ENCODE measurements at regions not wholly inside any gene's neighbourhood (a gene's known extent, or its start where the extent isn't known, plus 50 kb on each side); places are given as distances from the start of the nearest gene placed in this dataset.

DNA sequence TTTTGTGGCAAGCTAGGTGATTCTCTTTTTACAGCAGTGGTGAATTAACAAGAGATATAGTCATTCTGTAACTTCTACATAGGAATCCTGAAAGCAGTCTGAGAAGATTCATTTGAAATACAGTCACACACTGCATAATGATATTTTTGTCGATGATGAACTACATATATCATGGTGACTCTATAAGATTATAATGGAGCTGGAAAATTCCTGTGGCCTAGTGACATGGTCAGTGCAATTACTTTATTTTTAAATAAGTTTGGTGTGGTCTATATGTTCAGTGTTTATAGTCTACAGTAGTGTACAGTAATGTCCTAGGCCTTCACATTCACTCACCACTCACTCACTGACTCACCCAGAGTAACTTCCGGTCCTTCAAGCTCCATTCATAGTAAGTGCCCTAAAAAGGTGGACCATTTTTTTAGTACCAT, 511.4 kb upstream of the MCTP2 start:
- TF ChIP-seq TAF1 (IDR thresholded peaks at IDR 0.05; ENCODE audit: borderline replicate concordance, insufficient read depth, low read length), result no peak
- TF ChIP-seq, protein P1, sequence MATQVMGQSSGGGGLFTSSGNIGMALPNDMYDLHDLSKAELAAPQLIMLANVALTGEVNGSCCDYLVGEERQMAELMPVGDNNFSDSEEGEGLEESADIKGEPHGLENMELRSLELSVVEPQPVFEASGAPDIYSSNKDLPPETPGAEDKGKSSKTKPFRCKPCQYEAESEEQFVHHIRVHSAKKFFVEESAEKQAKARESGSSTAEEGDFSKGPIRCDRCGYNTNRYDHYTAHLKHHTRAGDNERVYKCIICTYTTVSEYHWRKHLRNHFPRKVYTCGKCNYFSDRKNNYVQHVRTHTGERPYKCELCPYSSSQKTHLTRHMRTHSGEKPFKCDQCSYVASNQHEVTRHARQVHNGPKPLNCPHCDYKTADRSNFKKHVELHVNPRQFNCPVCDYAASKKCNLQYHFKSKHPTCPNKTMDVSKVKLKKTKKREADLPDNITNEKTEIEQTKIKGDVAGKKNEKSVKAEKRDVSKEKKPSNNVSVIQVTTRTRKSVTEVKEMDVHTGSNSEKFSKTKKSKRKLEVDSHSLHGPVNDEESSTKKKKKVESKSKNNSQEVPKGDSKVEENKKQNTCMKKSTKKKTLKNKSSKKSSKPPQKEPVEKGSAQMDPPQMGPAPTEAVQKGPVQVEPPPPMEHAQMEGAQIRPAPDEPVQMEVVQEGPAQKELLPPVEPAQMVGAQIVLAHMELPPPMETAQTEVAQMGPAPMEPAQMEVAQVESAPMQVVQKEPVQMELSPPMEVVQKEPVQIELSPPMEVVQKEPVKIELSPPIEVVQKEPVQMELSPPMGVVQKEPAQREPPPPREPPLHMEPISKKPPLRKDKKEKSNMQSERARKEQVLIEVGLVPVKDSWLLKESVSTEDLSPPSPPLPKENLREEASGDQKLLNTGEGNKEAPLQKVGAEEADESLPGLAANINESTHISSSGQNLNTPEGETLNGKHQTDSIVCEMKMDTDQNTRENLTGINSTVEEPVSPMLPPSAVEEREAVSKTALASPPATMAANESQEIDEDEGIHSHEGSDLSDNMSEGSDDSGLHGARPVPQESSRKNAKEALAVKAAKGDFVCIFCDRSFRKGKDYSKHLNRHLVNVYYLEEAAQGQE (IDR thresholded peaks at IDR 0.05; ENCODE audit: insufficient read depth in 1 of 2, low read depth in 2 of 2, low read length in 2 of 2), result no peak
- TF ChIP-seq SIN3A (IDR thresholded peaks at IDR 0.05; ENCODE audit: borderline replicate concordance, insufficient read depth, low read length), result no peak
- no peak for TF ChIP-seq FOXP2 (optimal IDR thresholded peaks at IDR 0.05; ENCODE audit: borderline replicate concordance, extremely low read depth, extremely low read length, insufficient read depth)
- no peak for TF ChIP-seq POLR2AphosphoS5 (IDR thresholded peaks at IDR 0.05; ENCODE audit: low read depth, low read length)

DNA sequence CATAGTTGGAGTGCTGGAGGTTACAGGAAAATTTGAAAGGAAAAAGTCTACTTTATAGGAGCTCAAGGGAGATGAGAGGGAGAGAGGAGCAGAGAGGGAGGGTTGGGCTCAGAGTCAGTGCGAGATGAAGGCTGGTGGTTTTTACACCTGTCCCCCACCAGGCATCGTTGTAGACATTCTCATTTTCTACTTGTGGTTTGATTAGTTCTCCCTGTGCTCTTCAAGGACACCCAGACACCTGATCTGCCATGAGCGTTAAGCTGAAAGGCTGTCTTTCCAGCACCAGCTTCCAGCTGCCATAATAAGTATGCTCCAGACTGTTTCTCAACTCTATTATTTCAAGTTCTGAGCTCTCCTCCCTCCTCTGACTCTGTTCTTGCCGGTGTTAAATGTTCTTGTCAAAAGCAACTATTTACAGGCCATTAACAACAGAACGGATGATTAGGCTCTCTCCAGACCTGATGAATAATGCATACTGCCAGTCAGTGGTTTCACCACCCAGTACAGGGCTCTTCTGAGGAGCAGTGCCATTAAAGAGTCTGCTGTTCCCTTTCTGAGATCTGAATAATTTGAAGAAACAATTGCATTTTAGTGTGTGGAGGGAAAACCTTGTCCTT, 514.6 kb upstream of the MCTP2 start:
- TF ChIP-seq POLR2AphosphoS5 (IDR thresholded peaks at IDR 0.05; ENCODE audit: low read depth, low read length) (no peak), TAF1 (IDR thresholded peaks at IDR 0.05; ENCODE audit: borderline replicate concordance, insufficient read depth, low read length) (no peak), SIN3A (IDR thresholded peaks at IDR 0.05; ENCODE audit: borderline replicate concordance, insufficient read depth, low read length) (no peak), FOXP2 (optimal IDR thresholded peaks at IDR 0.05; ENCODE audit: borderline replicate concordance, extremely low read depth, extremely low read length, insufficient read depth) (no peak)
- TF ChIP-seq, protein P1 (IDR thresholded peaks at IDR 0.05; ENCODE audit: insufficient read depth in 1 of 2, low read depth in 2 of 2, low read length in 2 of 2), result no peak

DNA sequence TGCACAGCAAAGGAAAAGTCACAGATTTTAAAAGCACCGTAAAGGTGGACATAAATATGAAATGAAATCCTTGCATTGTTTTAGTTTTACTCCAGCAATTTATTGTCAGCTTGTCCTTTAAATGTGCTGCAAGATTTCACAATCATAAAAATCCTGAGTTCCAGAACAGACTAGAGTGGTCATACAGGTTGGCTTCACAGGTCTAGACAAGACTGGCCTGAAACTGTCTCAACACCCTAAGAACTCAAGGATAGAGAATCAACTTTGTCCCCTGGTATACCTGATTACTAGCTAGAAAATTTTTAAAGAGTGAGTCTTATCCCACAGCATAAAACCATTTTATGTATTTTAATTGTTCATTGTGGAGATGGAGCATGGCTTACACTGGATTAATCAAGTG, 521.7 kb upstream of the MCTP2 start:
- no peak for TF ChIP-seq SIN3A (IDR thresholded peaks at IDR 0.05; ENCODE audit: borderline replicate concordance, insufficient read depth, low read length)
- no peak for TF ChIP-seq POLR2AphosphoS5 (IDR thresholded peaks at IDR 0.05; ENCODE audit: low read depth, low read length)
- TF ChIP-seq TAF1 (IDR thresholded peaks at IDR 0.05; ENCODE audit: borderline replicate concordance, insufficient read depth, low read length), result no peak
- TF ChIP-seq FOXP2 (optimal IDR thresholded peaks at IDR 0.05; ENCODE audit: borderline replicate concordance, extremely low read depth, extremely low read length, insufficient read depth), result no peak
- TF ChIP-seq, protein P1 (IDR thresholded peaks at IDR 0.05; ENCODE audit: insufficient read depth in 1 of 2, low read depth in 2 of 2, low read length in 2 of 2), result no peak

DNA sequence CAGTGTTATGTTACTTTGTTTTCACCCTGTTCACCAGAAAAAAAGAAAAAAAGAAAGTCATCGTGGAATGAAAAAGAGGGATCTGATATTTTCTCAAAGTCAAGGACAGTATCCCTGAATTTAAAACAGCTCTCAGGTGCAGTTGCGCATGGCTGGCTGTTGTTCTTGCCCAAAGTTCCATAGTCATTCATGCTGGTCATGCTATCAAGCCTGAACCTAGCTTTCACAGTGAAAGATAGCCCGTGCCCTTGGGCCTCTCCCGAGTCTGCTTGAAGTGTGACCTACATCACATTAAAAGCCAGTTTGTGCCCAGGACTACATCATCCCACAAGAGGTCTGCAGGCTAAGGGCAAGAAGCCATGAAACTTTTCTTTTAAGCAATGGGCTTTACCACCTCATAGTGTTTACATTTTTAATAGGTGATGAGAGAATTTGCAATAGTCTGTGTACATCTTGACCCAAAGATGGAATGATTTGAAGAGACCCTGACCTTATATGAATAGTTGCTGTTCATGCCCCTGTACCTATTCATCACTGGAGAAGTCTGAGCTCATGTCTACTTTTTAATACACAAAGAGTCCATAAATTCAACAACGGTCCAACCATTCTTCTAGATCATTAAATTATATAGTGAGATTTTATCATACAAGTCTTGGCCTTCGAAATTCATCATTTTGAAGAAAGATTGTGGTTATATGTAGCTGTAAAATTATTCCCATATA, 522.5 kb upstream of the MCTP2 start:
- TF ChIP-seq TAF1 (IDR thresholded peaks at IDR 0.05; ENCODE audit: borderline replicate concordance, insufficient read depth, low read length) (no peak), POLR2AphosphoS5 (IDR thresholded peaks at IDR 0.05; ENCODE audit: low read depth, low read length) (no peak), FOXP2 (optimal IDR thresholded peaks at IDR 0.05; ENCODE audit: borderline replicate concordance, extremely low read depth, extremely low read length, insufficient read depth) (no peak), SIN3A (IDR thresholded peaks at IDR 0.05; ENCODE audit: borderline replicate concordance, insufficient read depth, low read length) (no peak)
- TF ChIP-seq, protein P1 (IDR thresholded peaks at IDR 0.05; ENCODE audit: insufficient read depth in 1 of 2, low read depth in 2 of 2, low read length in 2 of 2), result no peak

Data from PFSK-1 (cell line).